CD1c-positive myeloid dendritic cell (primary cell): ENCODE measurements at regions not wholly inside any gene's neighbourhood (a gene's known extent, or its start where the extent isn't known, plus 50 kb on each side); places are given as distances from the start of the nearest gene placed in this dataset.
"Not testable (repeated sequence)": the region's sequence is repeated elsewhere in the genome, so short reads cannot be mapped to it uniquely, and the experiment has no call there.

ENCODE experiments used
- DNase-seq: peaks from one replicate; pipeline ENCODE4 v3.0.0-alpha.2; 2016; ENCODE audit errors: extremely low spot score

- not testable (repeated sequence) for DNase-seq
Measured at GRCh38 chr10:60469147-60469546, 79.5 kb upstream of the ANK3 start.

GRCh38 chr10:60467202-60467546 is 77.5 kb upstream of the ANK3 start:
- no peak for DNase-seq

- no peak for DNase-seq
Measured at GRCh38 chr10:60466267-60467201, 76.9 kb upstream of the ANK3 start.

GRCh38 chr10:60465801-60466200 is 76.1 kb upstream of the ANK3 start:
- no peak for DNase-seq

GRCh38 chr10:60464659-60465058 is 75.0 kb upstream of the ANK3 start:
- no peak for DNase-seq

- DNase-seq: no peak
Measured at GRCh38 chr10:60463746-60464145, 74.1 kb upstream of the ANK3 start.

GRCh38 chr10:60461688-60462087 is 72.0 kb upstream of the ANK3 start:
- peak; percentile 42 for DNase-seq

GRCh38 chr10:60459701-60460457 is 70.2 kb upstream of the ANK3 start:
- DNase-seq: no peak

- no peak for DNase-seq
Measured at GRCh38 chr10:60456053-60456452, 66.4 kb upstream of the ANK3 start.

GRCh38 chr10:60454336-60454735 is 64.7 kb upstream of the ANK3 start:
- DNase-seq: no peak

- no peak for DNase-seq
Measured at GRCh38 chr10:60453036-60453435, 63.4 kb upstream of the ANK3 start.

GRCh38 chr10:60450291-60450690 is 60.6 kb upstream of the ANK3 start:
- DNase-seq: no peak

- no peak for DNase-seq
Measured at GRCh38 chr10:60448246-60448645, 58.6 kb upstream of the ANK3 start.

- DNase-seq: no peak
Measured at GRCh38 chr10:60446851-60447250, 57.2 kb upstream of the ANK3 start.

- no peak for DNase-seq
Measured at GRCh38 chr10:60446070-60446833, 56.6 kb upstream of the ANK3 start.

GRCh38 chr10:60444494-60445064 is 54.9 kb upstream of the ANK3 start:
- DNase-seq: peak; percentile 21

GRCh38 chr10:60443346-60443745 is 53.7 kb upstream of the ANK3 start:
- DNase-seq: no peak

GRCh38 chr10:60441515-60441914 is 51.8 kb upstream of the ANK3 start:
- peak; percentile 13 for DNase-seq

GRCh38 chr10:60439641-60440040 is 50.0 kb upstream of the ANK3 start:
- DNase-seq: no peak
